ENCODE measurements at regions not wholly inside any gene's neighbourhood (a gene's known extent, or its start where the extent isn't known, plus 50 kb on each side); places are given as distances from the start of the nearest gene placed in this dataset.

GRCh38 chr13:106899442-106899841, 331.5 kb upstream of the ARGLU1 start:
- Histone ChIP-seq H3K4me3 (ENCODE audit: insufficient read depth, low read depth, low read length) (no peak overlapping the region), H3K27me3 (ENCODE audit: control insufficient read depth, insufficient read depth, low read length) (no peaks in the 10 kb centered on the region), H3K36me3 (replicated peaks; ENCODE audit: control insufficient read depth, insufficient read depth, low read length) (no peaks in the 10 kb centered on the region)
- no peak for DNase-seq

GRCh38 chr13:106898231-106898630, 330.3 kb upstream of the ARGLU1 start:
- DNase-seq = no peak
- Histone ChIP-seq H3K4me3 (ENCODE audit: insufficient read depth, low read depth, low read length) (no peak overlapping the region), H3K27me3 (ENCODE audit: control insufficient read depth, insufficient read depth, low read length) (no peaks in the 10 kb centered on the region), H3K36me3 (replicated peaks; ENCODE audit: control insufficient read depth, insufficient read depth, low read length) (no peaks in the 10 kb centered on the region)

DNA sequence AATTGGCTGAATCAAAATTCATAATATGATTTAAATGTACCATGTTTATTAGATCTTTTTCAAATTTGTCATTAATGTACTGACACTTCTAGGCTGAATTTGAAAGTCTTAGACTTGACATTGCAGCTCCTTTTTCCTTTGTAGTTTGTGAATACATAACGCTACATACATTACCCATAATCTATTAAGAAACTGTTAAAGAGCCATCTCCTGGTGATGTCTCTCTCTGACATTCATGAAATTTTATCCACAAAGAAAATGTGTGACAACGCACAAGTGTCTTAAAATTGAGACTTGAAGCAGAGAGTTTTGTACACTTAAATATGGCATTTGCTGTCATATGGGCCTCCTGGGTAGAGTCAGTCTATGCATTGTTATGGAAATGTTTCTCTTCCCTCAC, 320.2 kb upstream of the ARGLU1 start:
- Histone ChIP-seq H3K36me3 (replicated peaks; ENCODE audit: control insufficient read depth, insufficient read depth, low read length) (no peaks in the 10 kb centered on the region), H3K27me3 (ENCODE audit: control insufficient read depth, insufficient read depth, low read length) (no peaks in the 10 kb centered on the region), H3K4me3 (ENCODE audit: insufficient read depth, low read depth, low read length) (no peak overlapping the region)
- no peak for DNase-seq

GRCh38 chr13:106887686-106888085, 319.7 kb upstream of the ARGLU1 start:
- Histone ChIP-seq H3K36me3 (replicated peaks; ENCODE audit: control insufficient read depth, insufficient read depth, low read length) (no peaks in the 10 kb centered on the region), H3K4me3 (ENCODE audit: insufficient read depth, low read depth, low read length) (no peak overlapping the region), H3K27me3 (ENCODE audit: control insufficient read depth, insufficient read depth, low read length) (no peaks in the 10 kb centered on the region)
- DNase-seq = no peak

DNA sequence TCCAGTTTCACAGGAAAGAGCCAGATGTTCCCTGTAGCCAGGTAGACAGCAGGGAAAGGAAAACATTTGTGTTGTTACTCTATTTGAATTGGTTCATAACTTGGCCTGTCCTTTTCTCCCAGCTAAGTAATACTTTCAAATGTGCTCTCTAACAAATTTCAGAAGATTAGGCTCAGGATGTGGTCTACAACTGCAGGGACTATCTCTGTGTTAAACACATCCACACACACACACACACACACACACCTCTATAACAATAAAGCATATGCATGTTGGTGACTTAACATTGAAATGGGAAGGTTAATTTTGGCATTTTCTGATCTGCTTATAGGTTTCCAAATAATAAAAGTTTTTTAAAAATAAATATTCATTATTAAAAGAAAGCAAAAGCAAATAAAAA, 316.0 kb upstream of the ARGLU1 start:
- no peaks in the 10 kb centered on the region for H3K27me3 ChIP-seq (ENCODE audit: control insufficient read depth, insufficient read depth, low read length)
- DNase-seq = no peak
- no peaks in the 10 kb centered on the region for H3K36me3 ChIP-seq (replicated peaks; ENCODE audit: control insufficient read depth, insufficient read depth, low read length)
- no peak overlapping the region for H3K4me3 ChIP-seq (ENCODE audit: insufficient read depth, low read depth, low read length)

- Histone ChIP-seq H3K4me3 (ENCODE audit: insufficient read depth, low read depth, low read length) (no peak overlapping the region), H3K36me3 (replicated peaks; ENCODE audit: control insufficient read depth, insufficient read depth, low read length) (no peaks in the 10 kb centered on the region), H3K27me3 (ENCODE audit: control insufficient read depth, insufficient read depth, low read length) (no peaks in the 10 kb centered on the region)
- no peak for DNase-seq
These were observed 314.3 kb upstream of the ARGLU1 start for GRCh38 chr13:106882246-106882645.

- no peaks in the 10 kb centered on the region for H3K36me3 ChIP-seq (replicated peaks; ENCODE audit: control insufficient read depth, insufficient read depth, low read length)
- no peak overlapping the region for H3K4me3 ChIP-seq (ENCODE audit: insufficient read depth, low read depth, low read length)
- no peak for DNase-seq
- no peaks in the 10 kb centered on the region for H3K27me3 ChIP-seq (ENCODE audit: control insufficient read depth, insufficient read depth, low read length)
These were observed 311.9 kb upstream of the ARGLU1 start for GRCh38 chr13:106879806-106880205.

GRCh38 chr13:106874323-106874722, 306.4 kb upstream of the ARGLU1 start:
- H3K36me3 ChIP-seq (replicated peaks; ENCODE audit: control insufficient read depth, insufficient read depth, low read length) = no peaks in the 10 kb centered on the region
- DNase-seq = no peak

GRCh38 chr13:106873810-106874209, 305.9 kb upstream of the ARGLU1 start:
- Histone ChIP-seq H3K36me3 (replicated peaks; ENCODE audit: control insufficient read depth, insufficient read depth, low read length) (no peaks in the 10 kb centered on the region), H3K4me3 (ENCODE audit: insufficient read depth, low read depth, low read length) (no peak overlapping the region), H3K27me3 (ENCODE audit: control insufficient read depth, insufficient read depth, low read length) (no peaks in the 10 kb centered on the region)
- DNase-seq = no peak

More at GRCh38 chr13:106874323-106874722, 306.4 kb upstream of the ARGLU1 start:
- H3K27me3 ChIP-seq (ENCODE audit: control insufficient read depth, insufficient read depth, low read length) = no peaks in the 10 kb centered on the region
- no peak overlapping the region for H3K4me3 ChIP-seq (ENCODE audit: insufficient read depth, low read depth, low read length)

- peak; percentile 19 for DNase-seq
- no peak overlapping the region for H3K4me3 ChIP-seq (ENCODE audit: insufficient read depth, low read depth, low read length)
- H3K36me3 ChIP-seq (replicated peaks; ENCODE audit: control insufficient read depth, insufficient read depth, low read length) = no peaks in the 10 kb centered on the region
- no peaks in the 10 kb centered on the region for H3K27me3 ChIP-seq (ENCODE audit: control insufficient read depth, insufficient read depth, low read length)
These were observed 299.3 kb upstream of the ARGLU1 start for GRCh38 chr13:106867249-106867648.

DNA sequence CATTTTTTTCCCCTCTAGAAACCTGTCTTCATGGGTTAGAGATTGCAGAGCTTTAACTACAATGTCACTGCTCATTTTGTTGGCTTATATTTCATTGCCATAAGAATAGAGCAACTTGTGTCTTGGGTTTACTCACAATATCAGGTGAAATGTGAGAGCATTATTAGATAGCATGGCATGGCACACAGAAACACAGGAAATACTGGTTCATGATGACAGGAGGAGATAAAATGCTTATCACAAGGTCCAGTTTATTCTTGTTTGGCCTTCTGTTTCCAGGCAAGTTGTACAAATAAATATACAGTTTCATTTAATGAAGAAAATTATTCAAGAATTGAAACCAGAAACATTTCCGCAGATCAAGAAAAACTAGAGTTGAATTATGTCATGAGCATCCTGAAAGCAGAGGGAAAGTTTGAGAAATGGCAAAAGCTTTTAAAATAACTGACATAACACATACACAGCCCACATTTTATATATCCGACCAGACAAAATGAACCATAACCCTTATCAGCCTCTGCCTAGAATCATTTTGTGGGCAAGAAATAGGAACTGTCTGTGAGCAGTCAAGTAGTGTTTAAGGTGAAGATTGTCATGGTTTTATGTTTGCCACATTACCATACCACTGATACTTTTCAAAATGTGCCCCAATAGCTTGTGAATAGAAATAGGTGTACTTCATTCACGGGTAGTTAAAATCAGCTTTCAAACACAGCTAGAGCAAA, 297.9 kb upstream of the ARGLU1 start:
- DNase-seq = no peak
- H3K27me3 ChIP-seq (ENCODE audit: control insufficient read depth, insufficient read depth, low read length) = no peaks in the 10 kb centered on the region
- no peaks in the 10 kb centered on the region for H3K36me3 ChIP-seq (replicated peaks; ENCODE audit: control insufficient read depth, insufficient read depth, low read length)
- H3K4me3 ChIP-seq (ENCODE audit: insufficient read depth, low read depth, low read length) = no peak overlapping the region

DNA sequence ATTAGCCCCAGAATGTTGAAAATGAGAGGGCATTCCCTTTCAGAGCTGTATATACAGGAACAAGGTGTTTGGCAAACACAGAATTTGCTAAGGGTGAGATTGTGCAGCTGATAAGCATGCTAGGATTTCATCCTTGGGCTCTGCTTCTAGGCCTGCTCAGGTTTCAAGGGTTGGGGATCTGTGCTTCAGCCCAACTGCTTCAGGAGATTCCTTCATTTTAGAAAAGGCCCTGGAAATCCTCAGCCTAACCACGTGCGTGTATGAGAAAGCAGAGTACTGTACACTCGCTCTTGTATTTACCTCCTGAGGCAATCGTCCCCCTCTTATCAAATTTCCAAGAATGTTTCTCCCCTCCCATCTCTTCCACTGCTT, 291.6 kb upstream of the ARGLU1 start:
- DNase-seq = no peak
- H3K4me3 ChIP-seq (ENCODE audit: insufficient read depth, low read depth, low read length) = no peak overlapping the region
- no peaks in the 10 kb centered on the region for H3K27me3 ChIP-seq (ENCODE audit: control insufficient read depth, insufficient read depth, low read length)

GRCh38 chr13:106858903-106859532, 291.1 kb upstream of the ARGLU1 start:
- no peak overlapping the region for H3K4me3 ChIP-seq (ENCODE audit: insufficient read depth, low read depth, low read length)
- no peaks in the 10 kb centered on the region for H3K27me3 ChIP-seq (ENCODE audit: control insufficient read depth, insufficient read depth, low read length)
- DNase-seq = peak; percentile 61
- no peaks in the 10 kb centered on the region for H3K36me3 ChIP-seq (replicated peaks; ENCODE audit: control insufficient read depth, insufficient read depth, low read length)

More for the DNA sequence above, 291.6 kb upstream of the ARGLU1 start:
- no peaks in the 10 kb centered on the region for H3K36me3 ChIP-seq (replicated peaks; ENCODE audit: control insufficient read depth, insufficient read depth, low read length)

DNA sequence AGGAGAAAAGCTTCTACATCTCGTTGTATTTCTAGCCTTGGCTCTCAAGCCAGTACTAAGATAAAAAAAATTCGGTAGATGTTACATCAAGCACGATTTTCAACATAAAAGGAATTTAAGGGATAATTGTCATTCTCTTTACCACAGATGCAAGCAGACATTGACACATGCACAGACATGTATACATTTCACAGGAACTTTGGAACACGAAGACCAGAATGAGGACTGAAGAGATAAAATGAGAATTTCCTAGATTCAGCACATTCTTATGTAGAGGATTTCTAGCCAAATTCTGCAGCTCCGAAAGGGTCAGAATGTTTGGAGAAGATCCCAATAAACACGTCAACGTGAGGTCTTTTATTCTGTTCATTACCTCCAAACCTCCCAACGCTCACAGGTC, 284.5 kb upstream of the ARGLU1 start:
- H3K36me3 ChIP-seq (replicated peaks; ENCODE audit: control insufficient read depth, insufficient read depth, low read length) = no peaks in the 10 kb centered on the region
- DNase-seq = no peak
- H3K27me3 ChIP-seq (ENCODE audit: control insufficient read depth, insufficient read depth, low read length) = no peaks in the 10 kb centered on the region
- H3K4me3 ChIP-seq (ENCODE audit: insufficient read depth, low read depth, low read length) = no peak overlapping the region

- DNase-seq = no peak
- Histone ChIP-seq H3K4me3 (ENCODE audit: insufficient read depth, low read depth, low read length) (no peak overlapping the region), H3K36me3 (replicated peaks; ENCODE audit: control insufficient read depth, insufficient read depth, low read length) (no peaks in the 10 kb centered on the region), H3K27me3 (ENCODE audit: control insufficient read depth, insufficient read depth, low read length) (no peaks in the 10 kb centered on the region)
These were observed 283.2 kb upstream of the ARGLU1 start for GRCh38 chr13:106850973-106851650.

Data from H7 (cell line).